ENCODE measurements at regions not wholly inside any gene's neighbourhood (a gene's known extent, or its start where the extent isn't known, plus 50 kb on each side); places are given as distances from the start of the nearest gene placed in this dataset.

DNA sequence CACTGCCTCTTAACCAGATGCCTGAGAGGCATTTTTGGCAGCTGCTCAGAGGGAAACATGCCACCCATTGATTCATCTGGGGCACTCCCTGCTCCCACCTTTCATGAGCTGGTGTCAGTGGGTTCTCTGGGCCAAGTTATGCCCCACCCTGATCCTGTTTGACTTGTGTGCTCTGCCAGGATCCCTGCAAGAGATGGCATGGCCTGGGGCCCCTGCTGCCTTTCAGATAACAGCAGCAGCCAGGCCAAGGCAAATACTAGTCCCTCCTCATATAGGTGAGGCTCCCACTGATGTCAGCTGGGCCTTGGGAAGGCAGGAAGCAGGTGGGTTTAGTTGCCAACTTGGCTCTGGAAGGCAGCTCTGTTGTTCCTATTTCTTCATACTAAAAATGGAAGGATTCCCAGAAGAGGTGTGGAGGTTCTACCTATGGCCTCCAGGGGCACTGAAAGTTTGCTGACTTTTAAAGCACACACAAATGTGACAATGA is 192.9 kb upstream of the RBPJ start:
- TF ChIP-seq, protein P1, sequence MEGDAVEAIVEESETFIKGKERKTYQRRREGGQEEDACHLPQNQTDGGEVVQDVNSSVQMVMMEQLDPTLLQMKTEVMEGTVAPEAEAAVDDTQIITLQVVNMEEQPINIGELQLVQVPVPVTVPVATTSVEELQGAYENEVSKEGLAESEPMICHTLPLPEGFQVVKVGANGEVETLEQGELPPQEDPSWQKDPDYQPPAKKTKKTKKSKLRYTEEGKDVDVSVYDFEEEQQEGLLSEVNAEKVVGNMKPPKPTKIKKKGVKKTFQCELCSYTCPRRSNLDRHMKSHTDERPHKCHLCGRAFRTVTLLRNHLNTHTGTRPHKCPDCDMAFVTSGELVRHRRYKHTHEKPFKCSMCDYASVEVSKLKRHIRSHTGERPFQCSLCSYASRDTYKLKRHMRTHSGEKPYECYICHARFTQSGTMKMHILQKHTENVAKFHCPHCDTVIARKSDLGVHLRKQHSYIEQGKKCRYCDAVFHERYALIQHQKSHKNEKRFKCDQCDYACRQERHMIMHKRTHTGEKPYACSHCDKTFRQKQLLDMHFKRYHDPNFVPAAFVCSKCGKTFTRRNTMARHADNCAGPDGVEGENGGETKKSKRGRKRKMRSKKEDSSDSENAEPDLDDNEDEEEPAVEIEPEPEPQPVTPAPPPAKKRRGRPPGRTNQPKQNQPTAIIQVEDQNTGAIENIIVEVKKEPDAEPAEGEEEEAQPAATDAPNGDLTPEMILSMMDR (IDR thresholded peaks at IDR 0.05), result peak in 1 of 6 experiments; percentile 8
- no peak for TF ChIP-seq EP300 (IDR thresholded peaks at IDR 0.05)
- no peak for TF ChIP-seq POLR2AphosphoS5 (IDR thresholded peaks at IDR 0.05)
- no peak for TF ChIP-seq POLR2A (IDR thresholded peaks at IDR 0.05)
